ENCODE measurements at regions not wholly inside any gene's neighbourhood (a gene's known extent, or its start where the extent isn't known, plus 50 kb on each side); places are given as distances from the start of the nearest gene placed in this dataset.

- Histone ChIP-seq H3K56ac (ENCODE audit: extremely low read depth, insufficient read depth, low read length) (no peak overlapping the region), H3K27me3 (ENCODE audit: control insufficient read depth, insufficient read depth, low read length) (no peaks in the 10 kb centered on the region), H4K8ac (ENCODE audit: low read depth in 2 of 2, low read length in 2 of 2) (no peak overlapping the region), H2BK15ac (ENCODE audit: low read depth, low read length) (no peak overlapping the region), H3K9me3 (ENCODE audit: control insufficient read depth, insufficient read depth, low read length) (no peaks in the 10 kb centered on the region), H2BK5ac (ENCODE audit: low read depth, low read length, poor library complexity, severe bottlenecking) (no peak overlapping the region), H3K27ac (ENCODE audit: insufficient read depth, low read length) (no peak overlapping the region), H3K23ac (ENCODE audit: low read depth, low read length) (no peak overlapping the region), H3K14ac (replicated peaks; ENCODE audit: low read depth, low read length) (no peak overlapping the region), H3K4me3 (ENCODE audit: insufficient read depth, low read depth, low read length) (no peak overlapping the region), H4K5ac (ENCODE audit: low read depth, low read length) (no peak overlapping the region), H3K9me1 (ENCODE audit: insufficient read depth, low read length) (no peaks in the 10 kb centered on the region), H2BK120ac (ENCODE audit: low read depth, low read length) (no peak overlapping the region), H3K4me1 (ENCODE audit: control insufficient read depth, insufficient read depth, low read length) (no peaks in the 10 kb centered on the region), H3K4ac (ENCODE audit: low read depth, low read length) (no peak overlapping the region), H4K91ac (ENCODE audit: insufficient read depth, low read depth, low read length) (no peak overlapping the region), H2BK20ac (ENCODE audit: low read depth, low read length) (no peak overlapping the region), H4K20me1 (ENCODE audit: insufficient read depth, low read length) (no peaks in the 10 kb centered on the region), H3K36me3 (ENCODE audit: control insufficient read depth, insufficient read depth, low read length) (no peaks in the 10 kb centered on the region), H2AFZ (replicated peaks; ENCODE audit: low read length, poor library complexity) (no peak overlapping the region), H2AK9ac (replicated peaks; ENCODE audit: low read depth, low read length, poor library complexity) (no peak overlapping the region), H2AK5ac (ENCODE audit: low read depth, low read length) (no peak overlapping the region), H3K79me1 (ENCODE audit: low read depth in 1 of 2, low read length in 2 of 2) (no peaks in the 10 kb centered on the region), H3K4me2 (ENCODE audit: low read depth, low read length) (no peak overlapping the region), H3K9ac (ENCODE audit: low read depth, low read length) (no peak overlapping the region), H3K18ac (ENCODE audit: low read depth, low read length) (no peak overlapping the region)
- peak; percentile 3 for DNase-seq
- ATAC-seq (ENCODE audit: low read depth): no peak
- dilution Hi-C loops (cut with HindIII; ENCODE audit: low sequenced_read_pairs, unreplicated experiment): no loop called here
- intact Hi-C loops (cut with micrococcal nuclease): no loop called here
- no CpG with 5 or more reads among the region's 1 CpG for WGBS, 2 experiments (ENCODE audit: extremely low coverage in 2 of 2, insufficient read length in 1 of 2)
- POLR2A ChIA-PET (ENCODE audit: unreplicated experiment): no interaction called here
- CTCF ChIA-PET: no interaction called here
- BruUV-seq (replicated peaks): no TSS peak
- TF ChIP-seq RCOR1 (IDR thresholded peaks at IDR 0.05; ENCODE audit: insufficient replicate concordance, low read length) (no peak), FOS (IDR thresholded peaks at IDR 0.05; ENCODE audit: low read depth, low read length) (no peak), POLR2A (IDR thresholded peaks at IDR 0.05; ENCODE audit: low read depth, low read length) (no peak), RAD21 (IDR thresholded peaks at IDR 0.05; ENCODE audit: low read length) (no peak), CTCF (conservative IDR thresholded peaks at IDR 0.05; ENCODE audit: low read depth, low read length) (no peak), CHD1 (IDR thresholded peaks at IDR 0.05; ENCODE audit: low read depth, low read length) (no peak), MAZ (IDR thresholded peaks at IDR 0.05; ENCODE audit: borderline replicate concordance, low read depth, low read length) (no peak), ELK1 (IDR thresholded peaks at IDR 0.05; ENCODE audit: borderline replicate concordance, low read depth, low read length) (no peak), RFX5 (IDR thresholded peaks at IDR 0.05; ENCODE audit: low read depth, low read length) (no peak), USF2 (IDR thresholded peaks at IDR 0.05; ENCODE audit: low read depth, low read length) (no peak), BHLHE40 (IDR thresholded peaks at IDR 0.05; ENCODE audit: low read depth, low read length) (no peak), NFE2L2 (IDR thresholded peaks at IDR 0.05; ENCODE audit: low read depth, low read length) (no peak), CEBPB (IDR thresholded peaks at IDR 0.05; ENCODE audit: low read depth, low read length) (no peak), MXI1 (IDR thresholded peaks at IDR 0.05; ENCODE audit: borderline replicate concordance, low read depth, low read length) (no peak)
- in situ Hi-C loops (cut with MboI; ENCODE audit: low sequenced_read_pairs): no loop called here
Observed at GRCh38 chr9:94490465-94490864, 64.4 kb upstream of the PCAT7 start.

All from IMR-90 (cell line).